ENCODE measurements at regions not wholly inside any gene's neighbourhood (a gene's known extent, or its start where the extent isn't known, plus 50 kb on each side); places are given as distances from the start of the nearest gene placed in this dataset.
"Not testable (repeated sequence)": the region's sequence is repeated elsewhere in the genome, so short reads cannot be mapped to it uniquely, and the experiment has no call there.

DNA sequence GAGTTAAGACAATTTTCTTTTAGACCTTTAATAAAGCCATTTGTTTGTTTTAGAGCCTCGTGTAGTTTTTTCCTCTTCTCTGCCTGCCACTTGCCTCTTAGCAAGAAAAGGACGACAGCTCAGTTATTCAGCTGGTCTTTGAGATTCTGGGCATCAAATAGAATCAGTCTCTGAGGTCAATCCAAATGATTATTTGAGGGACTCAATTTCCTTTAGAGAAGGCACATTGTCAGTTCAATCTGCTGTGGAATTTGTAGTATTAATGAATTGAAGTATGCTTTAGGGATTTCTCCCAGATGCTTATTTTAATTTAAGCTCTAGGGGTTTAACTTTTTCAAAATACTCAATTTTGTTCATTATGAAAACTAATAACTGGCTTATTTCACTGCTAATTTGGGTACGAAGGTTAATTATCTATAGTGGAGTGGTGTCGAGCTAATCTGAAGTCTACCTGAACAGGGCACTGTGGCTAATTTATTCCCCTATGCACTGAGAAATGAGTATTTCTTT lies 841.2 kb upstream of the AUTS2 start:
- DNase-seq (ENCODE audit: low spot score) = no peak

DNA sequence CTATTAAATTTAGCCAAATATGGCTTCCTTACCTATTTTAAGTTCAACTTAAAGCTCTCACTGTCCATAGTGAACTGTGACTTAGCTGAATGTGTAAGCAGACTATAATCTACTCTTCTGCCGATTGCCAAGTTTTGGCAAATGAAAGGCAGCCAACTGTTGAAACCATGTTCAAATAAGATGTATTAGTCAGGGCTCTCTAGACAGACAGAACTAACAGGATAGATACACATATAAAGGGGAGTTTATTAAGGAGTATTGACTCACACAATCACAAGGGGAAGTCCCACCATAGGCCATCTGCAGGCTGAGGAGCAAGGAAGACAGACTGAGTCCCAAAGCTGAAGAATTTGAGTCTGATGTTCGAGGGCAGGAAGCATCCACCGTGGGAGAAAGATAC lies 837.7 kb upstream of the AUTS2 start:
- no peak for DNase-seq (ENCODE audit: low spot score)

DNA sequence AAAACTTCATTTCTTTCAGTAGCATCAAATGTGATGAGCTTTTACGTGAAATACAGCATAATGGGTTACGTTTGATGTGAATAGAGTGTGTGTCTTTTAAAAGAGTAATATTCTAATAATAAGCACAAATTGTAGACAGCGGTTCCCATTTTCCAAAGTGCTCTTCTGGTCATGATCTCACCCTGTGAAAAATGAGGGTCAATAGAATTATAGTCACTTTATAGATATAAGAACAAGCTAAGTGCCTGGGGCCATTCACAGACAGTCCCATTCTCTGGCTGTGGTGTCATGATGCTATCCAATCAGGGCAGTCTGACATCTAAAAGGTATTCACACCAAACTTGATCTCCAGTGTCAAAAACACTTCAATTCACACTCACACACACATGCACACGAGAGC lies 830.8 kb upstream of the AUTS2 start:
- no peak for DNase-seq (ENCODE audit: low spot score)

DNA sequence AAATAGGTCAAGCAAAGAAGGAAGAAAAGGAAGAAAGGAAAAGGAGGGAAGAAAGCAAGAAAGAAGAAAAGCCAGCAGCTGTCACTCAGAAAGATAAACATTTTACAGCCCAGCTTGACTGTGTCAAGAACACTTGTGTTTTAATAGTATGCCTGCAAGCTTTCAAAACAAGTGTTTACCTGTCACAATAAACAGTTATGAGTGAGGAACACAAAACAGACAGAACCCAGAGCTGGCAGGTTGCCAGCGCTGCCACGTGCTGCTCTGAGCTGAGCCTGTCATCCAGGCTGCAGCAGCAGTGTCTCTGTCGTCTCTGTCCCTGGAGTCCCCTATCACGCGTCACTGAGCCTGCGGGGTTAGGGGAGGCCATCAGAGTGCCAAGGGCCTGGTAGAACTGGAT lies 827.6 kb upstream of the AUTS2 start:
- no peak for DNase-seq (ENCODE audit: low spot score)

DNA sequence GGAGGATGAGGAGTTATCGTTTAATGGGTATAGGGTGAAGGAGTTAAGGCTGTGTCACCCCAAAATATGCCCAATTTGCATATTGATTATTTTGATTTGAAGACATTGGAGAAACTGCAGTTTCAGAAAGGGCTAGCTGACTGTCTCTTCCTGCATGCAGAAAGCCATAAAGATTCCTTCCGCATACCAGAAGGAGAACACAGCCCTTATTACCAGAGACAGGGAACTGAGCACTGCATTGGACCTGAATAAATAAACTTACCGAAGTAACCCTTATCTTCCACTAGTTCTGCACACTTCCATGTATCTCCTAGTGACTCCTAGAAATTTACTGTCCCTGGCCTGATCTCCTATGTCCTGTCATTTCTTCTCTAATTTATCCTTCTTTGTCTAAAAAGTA lies 821.9 kb upstream of the AUTS2 start:
- DNase-seq (ENCODE audit: low spot score) = no peak

DNA sequence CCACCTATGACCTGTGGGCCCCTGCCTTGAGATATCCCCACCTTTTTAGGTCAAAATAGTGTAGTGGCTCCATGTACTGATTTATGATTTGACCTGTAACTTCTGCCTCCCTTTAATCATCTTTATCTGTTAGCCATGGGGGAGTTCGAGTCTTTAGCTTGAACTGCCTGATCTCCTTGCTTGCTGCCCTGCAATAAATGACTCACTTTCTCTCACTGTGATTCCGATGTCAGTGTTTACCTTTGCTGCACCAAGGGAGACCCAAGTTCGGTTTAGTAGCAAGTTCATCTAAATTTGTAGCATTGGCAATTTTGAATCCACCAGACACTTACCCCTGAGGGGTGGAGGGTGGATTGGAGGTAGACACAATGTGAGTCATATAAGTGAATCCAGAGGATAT lies 814.6 kb upstream of the AUTS2 start:
- no peak for DNase-seq (ENCODE audit: low spot score)

DNA sequence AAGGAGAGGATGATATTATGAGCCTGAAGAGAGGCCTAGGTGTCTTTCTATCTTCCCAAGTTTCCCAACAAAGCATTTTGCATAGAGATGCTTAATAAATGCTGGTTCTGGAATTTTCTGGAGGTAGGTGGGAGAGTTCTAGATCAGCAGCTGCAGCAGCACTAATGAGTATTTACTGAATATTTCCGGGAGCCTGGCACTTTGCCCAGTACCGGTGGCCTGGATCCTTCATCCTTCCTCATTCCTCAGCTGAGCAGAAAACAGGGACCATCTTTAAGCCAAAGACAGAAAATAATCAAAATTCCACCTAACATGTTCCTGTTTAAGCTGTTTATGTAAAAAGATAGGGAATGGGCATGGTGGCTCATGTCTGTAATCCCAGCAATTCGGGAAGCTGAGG lies 813.2 kb upstream of the AUTS2 start:
- DNase-seq (ENCODE audit: low spot score) = no peak

DNA sequence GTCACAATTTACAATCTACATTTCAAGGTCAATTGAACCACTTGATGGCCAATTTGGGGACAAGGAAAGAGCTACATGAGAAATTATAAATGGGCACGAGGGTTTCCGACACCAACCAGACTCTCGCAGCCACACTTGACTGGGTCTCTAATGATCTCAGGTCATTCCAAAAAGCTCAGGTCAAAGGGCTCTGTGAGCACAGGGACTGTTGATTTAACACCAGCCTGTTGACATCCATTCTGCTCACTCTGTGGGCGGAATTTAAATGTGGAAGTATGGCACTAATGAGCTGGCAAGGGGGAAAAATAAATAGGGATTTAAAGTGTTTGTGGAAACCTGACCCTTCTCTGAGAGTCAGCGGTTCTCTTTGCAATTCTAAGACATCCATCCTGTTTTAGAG lies 810.7 kb upstream of the AUTS2 start:
- DNase-seq (ENCODE audit: low spot score) = no peak

DNA sequence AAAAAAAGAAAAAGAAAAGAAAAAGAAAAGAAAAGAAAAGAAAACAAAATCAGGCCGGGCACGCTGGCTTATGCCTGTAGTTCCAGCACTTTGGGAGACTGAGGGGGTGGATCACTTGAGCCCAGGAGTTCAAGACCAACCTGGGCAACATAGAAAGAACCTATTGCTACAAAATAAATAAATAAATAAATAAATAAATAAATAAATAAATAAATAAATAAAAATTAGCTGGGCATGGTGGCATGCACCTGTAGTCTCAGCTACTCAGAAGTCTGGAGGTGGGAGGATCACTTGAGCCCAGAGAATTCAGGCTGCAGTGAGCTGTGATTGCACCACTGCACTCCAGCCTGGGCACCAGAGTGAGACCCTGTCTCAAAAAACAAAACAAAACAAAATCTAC lies 809.7 kb upstream of the AUTS2 start:
- not testable (repeated sequence) for DNase-seq (ENCODE audit: low spot score)

DNA sequence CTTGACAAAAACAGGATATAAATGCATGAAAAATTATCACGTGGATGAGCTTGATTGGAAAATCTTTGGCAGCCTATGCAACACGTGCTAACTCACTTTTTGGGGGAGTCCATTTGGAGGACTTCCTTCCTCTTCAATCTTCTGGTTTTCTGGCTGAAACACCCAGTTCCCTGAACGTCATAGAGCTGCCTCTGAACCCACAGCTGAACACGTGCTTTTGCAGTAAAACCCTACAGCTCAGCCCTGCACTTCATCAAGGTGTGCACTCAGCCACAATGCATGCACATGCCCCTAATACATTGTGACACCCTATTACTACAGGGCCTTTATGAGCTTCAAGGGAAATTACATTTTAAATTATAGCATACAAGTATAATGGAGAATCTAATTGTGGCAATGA lies 808.7 kb upstream of the AUTS2 start:
- no peak for DNase-seq (ENCODE audit: low spot score)

DNA sequence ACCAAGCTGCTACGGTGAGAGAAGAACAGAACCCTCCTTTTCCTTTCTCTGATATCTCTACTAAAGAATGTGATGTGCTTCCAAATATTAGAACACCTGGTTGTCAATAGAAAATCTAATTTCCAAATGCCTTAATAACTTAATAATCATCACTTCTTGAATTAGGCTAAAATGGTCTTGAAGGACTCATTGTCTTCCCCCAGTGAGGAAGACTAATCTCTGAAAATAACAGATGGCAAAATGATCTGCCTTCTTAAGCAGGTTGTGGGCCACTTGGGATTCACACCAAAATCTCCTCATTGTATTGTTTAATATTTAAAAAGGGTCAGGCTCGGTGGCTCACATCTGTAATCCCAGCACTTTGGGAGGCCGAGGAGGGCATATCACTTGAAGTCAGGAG lies 805.9 kb upstream of the AUTS2 start:
- no peak for DNase-seq (ENCODE audit: low spot score)

DNA sequence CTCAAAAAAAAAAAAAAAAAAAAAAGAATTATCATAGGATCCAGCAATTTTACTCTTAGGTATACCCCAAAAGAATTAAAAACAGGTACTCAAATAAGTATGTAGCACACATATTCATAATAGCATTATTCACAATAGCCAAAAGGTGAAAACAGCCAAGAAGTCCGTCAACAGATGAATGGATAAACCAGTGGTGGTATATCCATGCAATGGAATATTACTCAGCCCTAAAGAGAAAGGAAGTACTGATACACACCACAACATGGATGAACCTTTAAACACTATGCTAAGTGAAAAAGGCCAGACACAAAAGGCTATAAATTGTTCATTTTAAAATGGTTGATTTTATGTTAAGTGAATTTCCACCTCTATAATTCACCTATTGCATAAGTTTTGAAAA lies 804.8 kb upstream of the AUTS2 start:
- DNase-seq (ENCODE audit: low spot score) = no peak

DNA sequence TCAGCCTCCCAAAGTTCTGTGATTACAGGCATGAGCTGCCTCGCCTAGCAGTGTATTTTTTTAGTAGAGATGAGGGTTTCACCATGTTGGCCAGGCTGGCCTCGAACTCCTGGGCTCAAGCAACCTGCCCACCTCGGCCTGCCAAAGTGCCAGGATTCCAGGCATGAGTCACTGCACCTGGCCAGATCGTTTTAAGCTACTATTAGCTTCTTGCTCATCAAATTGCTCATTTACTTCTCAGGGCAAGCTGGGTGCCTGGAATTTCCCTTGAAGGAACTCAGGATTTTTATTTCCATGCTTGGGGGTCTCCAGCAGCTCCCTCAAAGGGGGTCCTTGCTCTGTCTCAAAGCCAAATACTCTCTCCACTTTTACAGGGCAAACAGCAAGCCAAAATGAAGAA lies 798.0 kb upstream of the AUTS2 start:
- no peak for DNase-seq (ENCODE audit: low spot score)

DNA sequence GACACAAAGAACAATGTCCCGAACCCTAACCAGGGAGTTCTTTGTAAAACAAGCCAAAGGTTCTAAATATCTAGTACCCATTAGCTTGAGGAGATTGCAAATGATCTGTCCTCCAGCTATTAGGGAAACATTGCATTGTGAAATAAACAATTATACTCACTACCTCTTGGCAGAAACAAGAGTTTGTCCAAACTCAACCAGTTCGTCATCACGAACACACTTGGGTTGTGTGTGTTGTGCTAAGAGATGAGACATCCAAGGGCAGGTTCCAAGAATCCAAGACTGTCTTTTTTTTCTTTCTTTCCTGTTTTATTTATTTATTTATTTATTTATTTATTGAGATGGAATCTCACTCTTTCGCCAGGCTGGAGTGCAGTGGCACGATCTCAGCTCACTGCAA lies 793.1 kb upstream of the AUTS2 start:
- DNase-seq (ENCODE audit: low spot score) = no peak

DNA sequence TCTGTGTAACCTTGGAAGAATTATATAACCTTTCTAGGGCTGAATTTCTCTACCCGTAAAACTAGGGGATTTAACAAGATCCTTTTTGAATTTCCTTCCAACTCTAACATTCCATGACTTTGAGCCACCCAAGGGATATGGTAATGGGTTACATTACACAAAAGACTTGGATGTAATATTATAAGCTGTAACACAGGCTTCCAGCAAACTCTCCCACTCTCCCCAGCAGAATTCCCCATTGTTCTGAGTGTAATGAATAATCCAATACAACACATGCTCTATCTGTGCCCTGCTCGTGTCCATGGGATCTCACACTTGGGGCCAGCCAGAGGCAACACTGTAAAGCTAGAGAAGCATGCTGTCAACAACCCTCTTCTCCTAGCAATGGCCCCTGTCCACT lies 790.6 kb upstream of the AUTS2 start:
- no peak for DNase-seq (ENCODE audit: low spot score)

DNA sequence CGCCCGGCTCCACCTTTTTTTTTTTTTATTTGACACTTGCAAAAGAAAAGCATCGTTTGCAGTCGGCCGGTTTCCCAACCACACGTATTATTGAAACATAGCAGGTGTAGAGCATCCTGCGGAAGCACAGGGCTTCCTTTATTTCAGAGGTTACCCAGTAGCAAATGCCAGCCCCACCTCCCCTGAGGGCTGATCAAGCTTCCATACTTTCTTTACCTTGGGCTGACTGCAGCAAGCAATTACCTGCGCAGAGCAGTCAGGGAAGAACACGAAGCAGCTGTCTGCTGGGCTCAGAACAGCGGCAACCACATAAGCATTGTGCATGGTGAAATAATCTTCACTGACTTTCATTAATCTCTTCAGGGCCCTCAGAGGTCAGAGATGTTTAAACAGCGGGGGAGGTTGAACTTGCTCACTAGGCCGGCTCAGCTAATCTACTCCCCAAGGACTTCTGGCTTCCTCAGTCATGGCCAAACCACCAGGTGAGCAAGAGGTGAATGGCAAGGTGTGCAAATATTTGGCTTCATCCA lies 784.7 kb upstream of the AUTS2 start:
- no peak for DNase-seq (ENCODE audit: low spot score)

DNA sequence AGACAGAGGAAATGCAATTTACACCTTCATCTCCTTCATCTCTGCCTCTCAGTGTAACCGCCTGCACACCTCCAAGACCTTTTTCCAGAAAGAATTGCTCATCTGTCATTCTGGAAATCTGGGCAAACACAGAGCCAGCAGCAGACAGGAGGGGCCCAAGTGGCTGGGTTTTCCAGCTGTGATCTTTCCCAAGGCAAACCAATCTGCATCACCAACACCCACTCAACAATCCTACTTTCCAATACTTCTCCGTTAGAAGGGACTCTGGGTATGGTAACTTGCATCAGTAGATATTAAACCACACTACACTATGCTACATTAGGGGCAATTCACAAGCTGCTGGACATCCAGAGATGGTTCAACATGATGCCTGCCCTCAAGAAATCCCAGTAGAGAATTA lies 781.8 kb upstream of the AUTS2 start:
- DNase-seq (ENCODE audit: low spot score) = no peak

DNA sequence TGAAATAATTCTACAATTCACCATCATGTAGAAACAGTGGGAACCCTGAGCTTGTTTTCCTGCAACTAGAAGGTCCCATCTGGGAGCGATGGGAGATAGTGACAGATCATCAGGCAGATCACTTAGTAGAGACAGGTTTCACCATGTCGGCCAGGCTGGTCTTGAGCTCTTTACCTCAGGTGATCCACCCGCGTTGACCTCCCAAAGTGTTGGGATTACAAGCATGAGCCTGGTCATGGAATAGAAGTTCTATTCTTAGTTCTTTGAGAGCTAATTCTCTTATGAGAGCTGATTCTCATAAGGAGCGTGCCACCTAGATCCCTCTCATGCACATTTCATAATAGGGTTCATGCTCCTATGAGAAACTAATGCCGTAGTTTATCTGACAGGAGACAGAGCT lies 778.0 kb upstream of the AUTS2 start:
- no peak for DNase-seq (ENCODE audit: low spot score)

DNA sequence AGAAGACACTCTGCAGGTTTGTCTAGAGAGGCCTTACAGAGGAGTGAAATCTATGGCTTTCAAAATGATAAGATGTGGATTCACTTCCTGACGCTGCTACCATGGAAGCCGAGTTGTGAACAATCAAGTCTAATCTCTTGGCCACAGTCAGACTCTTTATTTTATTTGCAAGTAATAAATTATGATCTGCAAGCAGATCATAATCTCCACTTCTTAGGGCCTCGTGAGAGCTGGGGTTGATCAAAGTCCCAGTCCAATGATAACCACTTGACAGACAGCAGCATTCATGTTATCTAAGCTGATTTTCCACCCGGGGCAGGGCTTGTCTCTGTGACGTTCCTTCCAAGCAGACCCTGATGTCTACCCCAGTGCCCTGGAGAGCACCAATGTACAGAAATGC lies 776.4 kb upstream of the AUTS2 start:
- DNase-seq (ENCODE audit: low spot score) = no peak

DNA sequence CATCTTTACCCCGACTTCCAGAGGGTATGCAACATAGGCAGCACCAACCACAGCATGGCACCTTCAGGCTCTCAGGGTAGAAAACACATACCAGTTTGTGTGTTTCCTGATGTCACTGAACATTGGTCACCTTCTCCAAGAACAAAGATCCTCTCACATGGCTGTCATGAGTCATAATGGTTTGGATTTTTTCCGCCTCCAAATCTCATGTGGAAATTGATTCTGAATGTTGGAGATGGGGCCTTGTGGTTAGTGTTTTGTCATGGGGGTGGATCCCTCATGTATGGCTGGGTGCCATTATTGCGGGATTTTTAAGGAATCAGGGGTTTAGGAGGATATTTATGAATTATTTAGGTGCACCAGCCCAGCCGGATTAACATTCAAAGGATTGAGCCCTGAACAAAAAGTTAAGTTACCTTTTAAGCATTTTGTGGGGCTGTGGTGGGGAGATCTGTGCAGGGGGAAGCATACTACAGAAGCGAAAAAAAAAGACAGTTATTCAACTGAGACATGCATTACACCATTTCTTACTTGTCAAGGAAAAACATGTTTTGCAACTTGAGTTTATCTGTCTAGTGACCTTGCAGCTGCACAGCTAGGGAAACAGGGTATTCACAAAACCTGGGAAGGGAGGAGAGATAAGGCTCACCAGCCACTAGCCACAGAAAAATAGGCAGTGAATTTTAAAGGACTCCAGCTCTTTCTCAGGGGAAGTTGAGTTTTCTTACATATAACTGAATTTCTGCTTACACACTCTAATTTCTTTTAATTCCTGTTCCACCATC lies 774.1 kb upstream of the AUTS2 start:
- DNase-seq (ENCODE audit: low spot score) = no peak

DNA sequence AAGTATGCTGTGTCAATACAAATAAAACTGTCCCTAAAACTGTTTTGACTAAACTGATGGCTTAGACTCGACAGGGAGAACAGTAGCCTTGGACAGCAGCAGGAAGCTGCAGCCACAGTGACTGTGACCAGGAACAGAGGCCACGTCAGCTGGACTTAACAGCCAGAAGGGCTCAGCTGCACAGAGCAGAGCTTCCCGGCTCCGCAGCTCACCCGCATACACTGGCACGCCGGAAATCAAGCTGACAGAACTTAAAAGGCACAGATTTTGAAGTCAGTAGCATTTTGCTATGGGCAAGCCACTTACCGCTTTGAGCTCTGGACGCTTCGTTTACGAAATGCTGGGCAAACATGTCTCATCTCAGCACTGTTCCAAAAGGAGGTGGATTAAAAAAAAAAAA lies 769.7 kb upstream of the AUTS2 start:
- DNase-seq (ENCODE audit: low spot score) = no peak

DNA sequence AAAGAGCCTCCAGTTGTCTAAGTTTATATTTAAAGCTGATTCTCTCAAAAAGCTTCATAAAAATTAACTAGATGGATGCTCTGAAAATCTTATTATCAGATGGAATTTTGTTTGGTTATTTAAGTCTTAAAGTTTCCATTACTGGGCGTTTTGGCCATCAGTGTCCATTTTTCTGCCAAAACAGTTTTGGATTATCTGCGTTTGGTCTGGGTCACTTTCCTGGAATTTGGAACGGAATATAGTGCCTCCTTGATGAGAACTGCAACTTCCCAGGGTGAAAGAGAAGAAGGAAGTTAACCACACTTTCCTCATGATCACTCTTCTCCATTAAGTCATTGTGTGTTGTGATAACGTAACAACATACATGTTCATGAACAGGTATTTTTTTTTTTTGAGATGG lies 764.9 kb upstream of the AUTS2 start:
- no peak for DNase-seq (ENCODE audit: low spot score)

DNA sequence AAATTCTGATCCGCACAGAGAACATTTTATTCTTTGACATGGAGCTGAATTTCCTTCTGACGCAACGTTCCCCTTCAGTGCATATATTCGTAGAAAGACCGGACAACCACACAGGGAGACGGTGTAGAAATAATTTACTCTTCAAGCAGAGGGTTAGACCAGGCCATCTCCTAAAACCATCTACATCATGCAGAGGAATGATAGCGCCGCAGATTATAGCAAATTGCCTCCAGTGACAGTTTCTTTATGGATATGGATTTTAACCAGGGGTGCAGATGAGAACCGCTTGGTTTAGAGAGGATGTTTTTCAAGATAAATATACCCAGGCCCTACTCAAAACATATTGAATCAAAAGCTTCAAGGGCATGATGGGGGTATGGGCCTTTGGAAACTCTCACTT lies 759.3 kb upstream of the AUTS2 start:
- DNase-seq (ENCODE audit: low spot score) = no peak

DNA sequence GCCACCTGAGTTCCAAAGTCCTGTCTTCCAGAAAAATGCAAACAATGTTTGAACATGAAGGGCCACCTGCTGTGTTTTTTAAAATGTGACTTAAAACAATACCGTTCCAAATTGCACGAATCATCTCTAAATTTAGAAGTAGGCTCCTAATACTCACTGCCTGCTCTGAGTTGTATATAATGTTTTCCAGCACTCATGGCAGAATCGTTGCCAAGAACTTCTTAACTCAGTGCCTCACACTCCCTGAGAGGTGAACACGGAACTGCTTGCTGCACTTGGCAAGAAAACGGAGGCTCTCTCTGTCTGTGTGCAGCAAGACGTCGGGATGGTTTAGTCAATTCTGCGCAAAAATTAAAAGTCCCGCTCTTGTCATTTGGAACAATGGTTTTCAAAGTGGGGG lies 757.3 kb upstream of the AUTS2 start:
- no peak for DNase-seq (ENCODE audit: low spot score)
